ENCODE measurements at regions not wholly inside any gene's neighbourhood (a gene's known extent, or its start where the extent isn't known, plus 50 kb on each side); places are given as distances from the start of the nearest gene placed in this dataset.
"Not testable (repeated sequence)": the region's sequence is repeated elsewhere in the genome, so short reads cannot be mapped to it uniquely, and the experiment has no call there.

- no peak for DNase-seq
Measured at GRCh38 chr10:61040399-61041016, 96.5 kb upstream of the RHOBTB1 start.

GRCh38 chr10:61039868-61040267 lies 95.9 kb upstream of the RHOBTB1 start:
- DNase-seq = no peak

GRCh38 chr10:61037261-61037830 lies 93.4 kb upstream of the RHOBTB1 start:
- not testable (repeated sequence) for DNase-seq

GRCh38 chr10:61036148-61036547 lies 92.2 kb upstream of the RHOBTB1 start:
- DNase-seq = not testable (repeated sequence)

GRCh38 chr10:61031341-61031740 lies 87.4 kb upstream of the RHOBTB1 start:
- DNase-seq = no peak

GRCh38 chr10:61029411-61029810 lies 85.4 kb upstream of the RHOBTB1 start:
- no peak for DNase-seq

GRCh38 chr10:61028861-61029361 lies 84.9 kb upstream of the RHOBTB1 start:
- DNase-seq = no peak

GRCh38 chr10:61024856-61025201 lies 80.8 kb upstream of the RHOBTB1 start:
- DNase-seq = no peak

- no peak for DNase-seq
Measured at GRCh38 chr10:61024151-61024855, 80.3 kb upstream of the RHOBTB1 start.

- DNase-seq = no peak
Measured at GRCh38 chr10:61023053-61023452, 79.1 kb upstream of the RHOBTB1 start.

GRCh38 chr10:61021926-61022325 lies 77.9 kb upstream of the RHOBTB1 start:
- no peak for DNase-seq

GRCh38 chr10:61020420-61021158 lies 76.6 kb upstream of the RHOBTB1 start:
- DNase-seq = no peak

- DNase-seq = no peak
Measured at GRCh38 chr10:61018146-61018545, 74.2 kb upstream of the RHOBTB1 start.

GRCh38 chr10:61016630-61017029 lies 72.6 kb upstream of the RHOBTB1 start:
- DNase-seq = no peak

GRCh38 chr10:61016007-61016406 lies 72.0 kb upstream of the RHOBTB1 start:
- DNase-seq = no peak

GRCh38 chr10:61010863-61011262 lies 66.9 kb upstream of the RHOBTB1 start:
- DNase-seq = no peak

- DNase-seq = not testable (repeated sequence)
Measured at GRCh38 chr10:61003069-61003468, 59.1 kb upstream of the RHOBTB1 start.

- DNase-seq = no peak
Measured at GRCh38 chr10:61001731-61002122, 57.7 kb upstream of the RHOBTB1 start.

- DNase-seq = peak in 1 of 2 experiments; percentile 2
Measured at GRCh38 chr10:61000769-61001730, 57.1 kb upstream of the RHOBTB1 start.

GRCh38 chr10:60998932-60999331 lies 54.9 kb upstream of the RHOBTB1 start:
- DNase-seq = no peak

- no peak for DNase-seq
Measured at GRCh38 chr10:60994128-60994527, 50.1 kb upstream of the RHOBTB1 start.

All from NCI-H187 (cell line).